Heart right ventricle (tissue), 16 donors: ENCODE measurements at regions not wholly inside any gene's neighbourhood (a gene's known extent, or its start where the extent isn't known, plus 50 kb on each side); places are given as distances from the start of the nearest gene placed in this dataset.
"Not testable (repeated sequence)": the region's sequence is repeated elsewhere in the genome, so short reads cannot be mapped to it uniquely, and the experiment has no call there.

Experiments
- ATAC-seq, 8 donors: fragments of 200-7000 bp; cut with Tn5 transposase; one replicate each; pipeline ENCODE4 v1.9.1; 2020; ENCODE audit warnings: mild to moderate bottlenecking in 8 of 8, moderate library complexity in 8 of 8, moderate number of reproducible peaks in 1 of 8
- DNase-seq, 2 donors: peaks; one replicate each; pipeline ENCODE4 v3.0.0-alpha.2; 2020
- H3K27ac ChIP-seq, 10 donors: fragments of 200-600 bp; sonication (generic) in 2 of 10; one replicate each; pipeline versions ENCODE4 v1.5.0 to v1.8.0; 2020 to 2022; ENCODE audit warnings: mild to moderate bottlenecking in 3 of 10
- H3K27me3 ChIP-seq, 7 donors: fragments of 200-600 bp; one replicate each; pipeline ENCODE4 v1.8.0; 2021 to 2022; ENCODE audit warnings: mild to moderate bottlenecking in 2 of 7
- H3K36me3 ChIP-seq, 9 donors: fragments of 200-600 bp; sonication (generic) in 1 of 9; one replicate each; pipeline versions ENCODE4 v1.5.0 to v1.8.0; 2020 to 2022; ENCODE audit warnings: mild to moderate bottlenecking in 2 of 9
- H3K4me1 ChIP-seq, 9 donors: fragments of 200-600 bp; sonication (generic) in 1 of 9; one replicate each; pipeline versions ENCODE4 v1.5.0 to v1.8.0; 2020 to 2022; ENCODE audit warnings: mild to moderate bottlenecking in 4 of 9
- H3K4me3 ChIP-seq, 10 donors: fragments of 200-600 bp; sonication (generic) in 2 of 10; one replicate each; pipeline versions ENCODE4 v1.5.0 to v1.8.0; 2020 to 2022; ENCODE audit warnings: mild to moderate bottlenecking in 7 of 10, moderate library complexity in 2 of 10
- H3K9me3 ChIP-seq, 11 donors: fragments of 200-600 bp in 10 of 11; sonication (generic) in 2 of 11; one replicate each; pipeline versions ENCODE4 v1.5.0 to v1.8.0; 2013 to 2022; ENCODE audit warnings: mild to moderate bottlenecking in 2 of 11, control low read depth in 1 of 11, moderate library complexity in 1 of 11
- CTCF ChIP-seq, 9 donors: fragments of 200-600 bp; sonication (generic) in 2 of 9; IDR thresholded peaks; one replicate each; pipeline versions ENCODE4 v1.5.0 to v1.8.0; 2021 to 2022; ENCODE audit warnings: antibody characterized with exemption in 9 of 9, mild to moderate bottlenecking in 5 of 9, moderate library complexity in 1 of 9
- WGBS, 2 donors: extraction: QIAGEN DNeasy Blood & Tissue Kit; methylation state at CpG; one replicate each; pipeline ENCODE4 v1.1.7; 2013; ENCODE audit warnings: inconsistent platforms in 1 of 2; 5-methylcytosine and 5-hydroxymethylcytosine counted together
- intact Hi-C, 10 donors: fragments of 100-400 bp; cut with DNase I; formaldehyde crosslinking; loops; one replicate each; pipeline versions ENCODE4 v1.11.1 to v1.14.2; 2022
- donor health status: Arrhythmogenic right ventricular cardiomyopathy.
- donor health status: ischemic (EF 13 %, LVEDD 7.1; RV severe dilation, severe dysfunction).
- donor health status: healthy with polysubstance abuse.
- donor health status: DM: no; HTN: yes; CAD: no.
- donor health status: DM: no; HTN: no; CAD: no.
- donor health status: ischemic (EF 25% LVEDD 6.9; RV normal size, moderate dysfunction).
- donor health status: ischemic (EF 25% LVEDD 5.7; RV mildly dilated, moderate dysfunction).
- donor health status: healthy.
- donor health status: DM: yes; HTN: yes; CAD: no.
- donor health status: Ischemic cardiomyopathy.
- donor health status: ischemic (EF 35%, LVEDD 5.7; RV mildly dilated, moderate dysfunction).
- donor health status: nonischemic (EF 11% LVEDD 7.7; RV severe dilation, severe dysfunction).
- donor health status: DM: yes; HTN: yes; CAD: no.
- donor health status: PGD.
- donor health status: ischemic (EF 29% LVEDD 5.4; RV normal size, mild dysfunction).
- donor health status: nonischemic (EF 23%, LVEDD 6.1; RV moderate dilation, normal function).

- ATAC-seq (no peak), DNase-seq (no peak)
- Histone ChIP-seq H3K9me3 (peaks cover 0 to 8% (median 0%) of the 10 kb centered on the region in 11 donors), H3K27me3 (peaks cover 0 to 3% (median 0%) of the 10 kb centered on the region in 7 donors), H3K27ac (no peak overlapping the region), H3K4me3 (no peak overlapping the region), H3K4me1 (no peaks in the 10 kb centered on the region), H3K36me3 (no peaks in the 10 kb centered on the region)
- no peak for TF ChIP-seq CTCF (IDR thresholded peaks at IDR 0.05)
- intact Hi-C loops = loop anchor here in 1 of 10 donors (10.0 kb wide), 1 partner anchor 1064 kb away; no protein-coding TSS in a partner anchor
- 49 to 53% methylated on average over 2 of the region's 2 CpGs for WGBS, 2 donors
These were observed 618.2 kb downstream of the TLE1 start for GRCh38 chr9:81071108-81071507.

- intact Hi-C loops = loop anchor here in 1 of 10 donors (10.0 kb wide), 1 partner anchor 1064 kb away; no protein-coding TSS in a partner anchor
- Histone ChIP-seq H3K27me3 (peaks cover 0 to 3% (median 0%) of the 10 kb centered on the region in 7 donors), H3K9me3 (peaks cover 0 to 8% (median 0%) of the 10 kb centered on the region in 11 donors), H3K4me3 (no peak overlapping the region), H3K27ac (no peak overlapping the region), H3K4me1 (no peaks in the 10 kb centered on the region), H3K36me3 (no peaks in the 10 kb centered on the region)
- DNase-seq (no peak), ATAC-seq (no peak)
- no peak for TF ChIP-seq CTCF (IDR thresholded peaks at IDR 0.05)
- 82 to 86% methylated on average over 9 of the region's 9 CpGs for WGBS, 2 donors
These were observed 618.7 kb downstream of the TLE1 start for GRCh38 chr9:81070689-81071088.

GRCh38 chr9:81069923-81070322 is 619.4 kb downstream of the TLE1 start:
- Histone ChIP-seq H3K27me3 (peaks cover 0 to 3% (median 0%) of the 10 kb centered on the region in 7 donors), H3K36me3 (no peaks in the 10 kb centered on the region), H3K4me1 (no peaks in the 10 kb centered on the region), H3K9me3 (peaks cover 0 to 8% (median 0%) of the 10 kb centered on the region in 11 donors), H3K27ac (no peak overlapping the region), H3K4me3 (no peak overlapping the region)
- no peak for TF ChIP-seq CTCF (IDR thresholded peaks at IDR 0.05)
- no peak for ATAC-seq
- 87 to 89% methylated on average over 4 of the region's 4 CpGs for WGBS, 2 donors
- intact Hi-C loops = loop anchor here in 1 of 10 donors (10.0 kb wide), 1 partner anchor 1065 kb away; no protein-coding TSS in a partner anchor
- DNase-seq = no peak

- intact Hi-C loops = no loop called here
- H3K27ac ChIP-seq = no peak overlapping the region
- peaks cover 0 to 3% (median 0%) of the 10 kb centered on the region in 7 donors for H3K27me3 ChIP-seq
- no peak overlapping the region for H3K4me3 ChIP-seq
- H3K4me1 ChIP-seq = no peaks in the 10 kb centered on the region
- peaks cover 0 to 11% (median under 1%) of the 10 kb centered on the region in 11 donors for H3K9me3 ChIP-seq
- ATAC-seq (no peak), DNase-seq (no peak)
- 89 to 91% methylated on average over 3 of the region's 3 CpGs for WGBS, 2 donors
- TF ChIP-seq CTCF (IDR thresholded peaks at IDR 0.05) = no peak
- no peaks in the 10 kb centered on the region for H3K36me3 ChIP-seq
These were observed 620.1 kb downstream of the TLE1 start for GRCh38 chr9:81069038-81069795.

- ATAC-seq, intact Hi-C loops, DNase-seq, H3K36me3 ChIP-seq, H3K4me1 ChIP-seq, H3K27ac ChIP-seq, H3K4me3 ChIP-seq, H3K27me3 ChIP-seq: not testable (repeated sequence)
- WGBS, 2 donors = 55 to 87% methylated on average over 3 of the region's 3 CpGs
- peaks cover 0 to 30% (median 6%) of the 10 kb centered on the region in 11 donors for H3K9me3 ChIP-seq
These were observed 626.4 kb downstream of the TLE1 start for GRCh38 chr9:81062995-81063394.
